ENCODE measurements at regions not wholly inside any gene's neighbourhood (a gene's known extent, or its start where the extent isn't known, plus 50 kb on each side); places are given as distances from the start of the nearest gene placed in this dataset.
"Not testable (repeated sequence)": the region's sequence is repeated elsewhere in the genome, so short reads cannot be mapped to it uniquely, and the experiment has no call there.

DNA sequence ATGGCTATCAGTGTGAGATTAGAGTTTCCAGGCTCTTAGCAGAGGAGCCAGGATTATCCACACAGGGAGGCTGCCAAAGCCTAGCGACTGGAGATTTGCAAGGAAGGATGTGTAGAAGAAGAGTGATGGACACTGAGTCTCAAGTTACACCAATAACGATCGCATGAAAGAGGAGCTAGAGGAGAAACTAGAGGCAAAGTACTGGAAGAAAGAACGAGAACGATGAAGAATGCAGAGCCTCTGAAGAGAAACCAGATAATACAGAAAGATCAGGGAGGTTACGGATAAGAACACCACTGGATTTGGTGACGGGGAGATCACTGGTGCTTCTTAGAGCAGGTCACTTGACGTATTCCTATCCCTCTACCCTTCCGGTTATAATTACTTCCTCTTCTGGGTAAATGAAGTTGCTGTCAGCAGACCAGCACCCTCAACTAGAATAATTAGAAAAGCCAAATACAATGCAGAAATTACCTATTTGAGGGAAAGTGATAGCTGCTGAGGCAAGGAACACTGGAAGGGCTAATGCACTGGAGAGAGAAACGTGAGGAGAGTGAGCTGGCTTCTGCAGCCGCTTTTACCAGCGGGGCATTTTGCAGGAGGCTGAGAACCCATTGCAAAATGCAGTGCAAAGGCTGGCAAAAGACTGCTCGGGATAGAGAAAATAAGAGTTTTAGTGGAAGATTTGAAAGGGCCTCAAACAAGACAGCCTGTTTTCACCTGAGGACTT lies 93.1 kb upstream of the HIF1A start:
- intact Hi-C loops (cut with micrococcal nuclease): no loop called here

DNA sequence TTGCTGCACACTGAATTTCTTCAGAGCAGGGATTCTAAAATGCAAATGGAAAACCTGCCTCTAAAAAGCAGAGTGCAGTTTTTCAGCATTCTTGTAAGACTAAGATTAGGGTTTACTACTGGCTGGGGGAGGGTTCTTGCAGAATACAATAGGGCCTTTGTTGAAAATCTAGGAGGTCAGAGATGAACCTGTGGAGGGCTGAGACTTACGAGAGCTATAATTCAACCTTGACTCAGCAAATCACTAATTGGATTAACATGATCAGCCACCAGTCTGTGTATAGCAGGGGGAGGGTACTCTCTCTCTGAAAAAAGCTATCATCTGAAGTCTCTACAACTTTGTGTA lies 92.6 kb upstream of the HIF1A start:
- intact Hi-C loops (cut with micrococcal nuclease): no loop called here

DNA sequence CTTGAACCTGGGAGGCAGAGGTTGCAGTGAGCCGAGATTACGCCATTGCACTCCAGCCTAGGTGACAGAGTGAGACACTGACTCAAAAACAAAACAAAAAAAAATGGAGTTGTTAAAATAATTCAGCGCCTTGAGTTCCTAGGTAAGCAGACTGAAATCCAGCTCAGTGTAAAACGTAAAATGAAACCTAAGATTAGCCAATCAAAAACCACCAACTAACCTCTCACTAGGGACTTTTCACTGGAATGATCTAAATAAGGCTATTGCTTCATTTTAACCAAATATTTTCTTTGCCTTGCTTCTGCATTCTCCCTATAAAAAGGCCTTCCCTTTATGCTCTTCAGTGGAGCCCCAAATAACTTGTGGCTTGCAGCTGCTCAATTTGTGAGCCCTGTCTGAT lies 91.6 kb upstream of the HIF1A start:
- intact Hi-C loops (cut with micrococcal nuclease): no loop called here

DNA sequence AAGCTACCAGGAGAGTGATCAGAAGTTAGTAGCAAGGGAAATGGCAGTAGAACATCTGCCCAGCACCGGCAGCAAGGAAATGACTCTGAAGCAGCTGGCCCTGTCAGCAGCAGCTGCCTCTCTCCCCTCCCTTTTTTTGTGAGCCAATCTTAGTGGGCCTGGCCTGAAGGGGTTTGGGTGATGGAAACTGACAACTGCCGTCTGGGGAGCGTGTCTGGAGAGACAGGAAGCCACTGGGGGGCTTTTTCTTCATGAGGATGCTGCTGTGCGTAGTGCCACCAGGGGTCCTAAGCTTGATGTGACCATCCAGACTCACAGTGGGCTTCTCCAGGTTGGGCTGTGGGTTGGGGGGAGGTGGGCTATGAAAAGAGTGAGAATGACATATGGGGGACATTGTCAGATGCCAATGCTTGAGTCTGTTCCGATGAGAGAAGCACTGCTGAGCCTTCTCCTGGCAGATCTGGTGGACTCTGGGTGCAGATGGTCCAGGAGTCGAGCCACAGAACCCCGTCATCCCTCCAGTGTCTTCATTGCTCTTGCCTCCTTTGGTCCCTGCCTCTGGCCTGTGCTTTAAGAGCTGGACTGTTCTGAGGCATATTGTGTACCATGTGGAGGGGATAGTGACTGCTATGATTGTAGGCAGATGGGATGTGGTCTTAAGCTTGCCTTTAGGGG lies 87.6 kb upstream of the HIF1A start:
- intact Hi-C loops (cut with micrococcal nuclease): no loop called here

DNA sequence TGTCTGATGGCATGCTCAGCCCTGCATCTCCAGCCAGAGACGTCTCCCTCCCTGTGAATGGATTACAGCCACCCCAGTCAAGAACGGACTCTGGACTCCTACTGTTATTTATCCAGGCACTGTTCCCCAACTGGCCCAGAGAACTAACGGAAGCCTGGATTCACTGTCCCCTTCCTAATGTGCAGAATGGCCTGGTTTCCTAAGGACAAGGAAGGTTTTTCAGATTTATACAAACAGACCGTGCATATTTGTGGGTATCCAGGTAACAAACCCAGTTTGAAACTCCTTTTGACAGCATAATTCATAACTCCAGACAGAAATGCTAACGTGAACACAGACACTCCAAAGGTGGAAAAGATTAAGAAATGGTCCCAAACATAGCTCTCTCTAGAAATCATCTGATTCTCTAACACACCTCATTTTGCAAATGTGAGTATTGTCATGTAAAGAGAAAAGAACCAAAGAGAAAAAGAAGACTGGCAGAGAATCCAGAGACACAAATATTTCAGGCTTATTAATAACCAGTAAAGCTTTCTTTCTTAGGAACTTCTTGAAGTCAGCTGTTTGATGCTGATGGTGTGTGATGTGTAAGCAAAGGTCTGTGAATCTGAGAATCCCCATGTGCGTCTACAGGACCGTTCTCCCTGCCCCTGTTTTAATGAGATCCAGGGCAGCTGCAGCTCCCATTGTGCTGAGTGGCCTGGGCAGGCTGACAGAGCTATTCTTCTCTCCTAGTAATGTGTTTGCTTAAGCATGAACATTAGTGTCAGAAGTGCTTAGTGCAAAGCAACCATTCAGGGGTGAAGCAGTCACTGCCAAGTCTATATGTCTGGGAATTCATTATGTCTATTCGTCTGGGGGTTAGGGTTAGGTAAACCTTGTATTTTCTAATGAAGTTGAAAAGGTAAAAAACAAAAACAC lies 86.8 kb upstream of the HIF1A start:
- intact Hi-C loops (cut with micrococcal nuclease): no loop called here

DNA sequence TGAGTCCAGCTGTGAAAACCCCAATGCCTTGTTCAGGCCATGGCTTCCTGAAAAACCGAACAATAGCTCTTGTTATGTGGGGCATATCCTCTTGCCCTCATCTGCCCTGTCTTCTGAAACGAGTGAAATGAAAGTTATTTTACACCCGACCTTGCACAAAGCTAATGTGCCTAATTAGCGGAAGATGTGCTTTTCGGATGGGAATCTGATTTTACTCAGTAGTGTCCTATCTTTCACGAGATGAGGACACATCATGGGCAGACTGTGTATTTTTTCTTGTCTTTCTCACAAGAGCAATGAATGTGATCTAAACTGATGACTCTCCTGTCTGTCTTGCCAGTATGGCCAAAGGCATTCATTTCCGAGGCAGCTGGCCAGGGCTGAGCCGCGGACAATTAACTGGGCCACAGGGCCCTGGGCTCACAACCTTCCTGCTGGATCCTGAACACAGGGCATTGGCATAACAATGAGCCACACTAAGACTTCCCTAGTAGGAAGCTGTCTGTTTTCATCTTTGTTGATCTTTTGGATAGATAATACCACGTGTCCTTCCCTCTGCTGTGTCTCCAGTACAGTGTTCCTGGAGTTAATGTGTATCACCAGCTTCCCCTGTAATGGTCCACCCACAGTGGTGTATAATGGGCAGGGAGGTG lies 86.0 kb upstream of the HIF1A start:
- intact Hi-C loops (cut with micrococcal nuclease): no loop called here

DNA sequence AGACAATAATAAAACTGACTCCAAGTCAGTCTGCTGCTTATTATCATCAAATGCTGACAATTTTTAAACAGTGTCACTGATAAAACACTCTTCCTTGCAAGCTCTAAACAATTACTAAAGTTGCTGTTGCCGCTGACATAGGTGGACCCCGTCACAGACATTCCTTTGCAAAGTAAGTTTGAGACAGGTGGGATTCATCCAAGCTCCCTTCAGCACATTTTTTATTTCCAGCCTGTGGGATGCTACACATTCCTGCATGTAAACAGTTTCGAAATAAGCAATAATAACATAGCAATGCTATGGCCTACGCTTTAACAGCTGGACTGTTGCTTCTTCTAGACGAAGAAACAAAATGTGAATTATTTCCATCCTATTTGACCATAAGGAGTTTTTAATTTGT lies 85.4 kb upstream of the HIF1A start:
- intact Hi-C loops (cut with micrococcal nuclease): no loop called here

DNA sequence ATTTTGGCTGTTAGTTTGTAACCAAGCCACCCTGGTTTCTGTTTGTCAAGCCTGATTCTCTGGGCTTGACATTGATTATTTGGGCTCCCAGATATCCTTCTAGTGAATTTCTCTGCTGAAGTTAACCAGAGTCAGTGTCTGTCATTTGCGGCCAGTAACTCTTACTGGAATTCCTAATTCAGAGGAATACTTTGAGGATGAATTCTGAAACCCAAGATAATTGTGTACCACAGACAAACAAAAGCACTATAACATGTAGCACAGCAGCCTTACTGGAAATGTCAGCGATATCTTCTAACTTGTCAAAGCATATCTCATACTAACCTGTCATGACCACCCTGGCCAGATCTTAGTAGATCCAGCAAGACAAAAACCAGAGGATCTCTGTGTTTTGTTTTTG lies 84.4 kb upstream of the HIF1A start:
- intact Hi-C loops (cut with micrococcal nuclease): no loop called here

DNA sequence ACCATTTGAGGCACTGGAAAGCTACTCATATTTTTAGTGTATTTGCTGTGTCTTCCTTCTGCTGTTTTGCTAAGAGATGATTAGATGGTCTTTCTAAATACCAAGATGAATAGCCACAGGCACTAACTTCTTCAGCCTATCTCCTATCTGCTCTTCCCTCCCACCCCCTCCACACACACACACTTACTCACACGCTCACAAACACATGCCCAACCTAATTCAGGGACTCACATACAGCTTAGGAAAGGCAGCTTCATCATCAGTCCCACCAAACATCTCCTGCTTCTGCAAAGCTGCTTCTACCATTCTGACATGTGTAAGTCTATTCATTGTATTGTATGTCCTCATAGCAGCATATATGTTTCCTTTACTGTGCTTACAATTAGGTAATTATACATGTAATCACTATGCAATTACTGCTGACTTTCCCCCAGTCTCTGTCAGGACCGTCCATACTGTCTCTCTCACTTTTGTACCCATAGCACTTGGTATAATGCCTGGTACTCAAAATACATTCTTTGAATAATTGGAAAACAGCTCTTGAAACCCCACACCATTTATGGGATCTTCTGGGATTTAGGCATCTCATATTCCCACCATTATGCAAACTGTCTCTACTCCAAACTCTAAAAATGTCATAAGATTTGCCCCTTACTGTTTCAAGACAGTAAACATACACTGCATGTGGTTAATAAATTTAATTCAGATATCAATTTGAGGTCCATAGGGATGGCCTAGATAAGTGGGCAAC lies 83.3 kb upstream of the HIF1A start:
- intact Hi-C loops (cut with micrococcal nuclease): no loop called here

DNA sequence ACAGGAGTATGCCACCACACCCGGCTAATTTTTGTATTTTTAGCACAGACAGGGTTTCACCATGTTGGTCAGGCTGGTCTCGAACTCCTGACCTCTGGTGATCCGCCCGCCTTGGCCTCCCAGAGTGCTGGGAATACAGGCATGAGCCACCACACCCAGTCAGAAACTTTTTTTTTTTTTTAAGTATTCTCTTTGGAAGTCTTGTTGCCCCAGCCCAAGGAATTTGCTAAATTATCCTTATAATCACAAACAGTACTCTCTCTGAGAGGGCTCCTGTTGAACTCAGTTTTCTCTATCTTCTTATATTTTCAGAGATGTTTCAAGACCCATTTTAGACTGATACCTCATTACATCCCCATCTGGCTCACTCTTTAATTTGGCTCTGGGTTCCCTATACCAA lies 82.3 kb upstream of the HIF1A start:
- intact Hi-C loops (cut with micrococcal nuclease): not testable (repeated sequence)

DNA sequence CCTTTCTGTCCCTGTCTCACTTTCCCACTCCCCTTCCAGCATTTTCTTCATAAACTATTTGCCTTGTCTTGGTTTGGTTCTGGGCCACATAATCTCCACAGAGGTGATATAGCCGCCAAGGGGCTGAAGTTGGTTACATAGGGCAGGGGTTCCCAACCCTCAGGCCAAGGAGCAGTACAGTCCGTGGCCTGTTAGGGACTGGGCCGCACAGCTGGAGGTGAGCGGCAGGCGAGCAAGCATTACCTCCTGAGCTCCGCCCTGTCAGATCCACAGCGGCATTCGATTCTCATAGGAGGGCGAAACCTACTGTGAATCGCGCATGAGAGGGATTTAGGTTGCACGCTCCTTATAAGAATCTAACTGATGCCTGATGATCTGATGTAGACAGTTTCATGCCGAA lies 80.6 kb upstream of the HIF1A start:
- intact Hi-C loops (cut with micrococcal nuclease): no loop called here

DNA sequence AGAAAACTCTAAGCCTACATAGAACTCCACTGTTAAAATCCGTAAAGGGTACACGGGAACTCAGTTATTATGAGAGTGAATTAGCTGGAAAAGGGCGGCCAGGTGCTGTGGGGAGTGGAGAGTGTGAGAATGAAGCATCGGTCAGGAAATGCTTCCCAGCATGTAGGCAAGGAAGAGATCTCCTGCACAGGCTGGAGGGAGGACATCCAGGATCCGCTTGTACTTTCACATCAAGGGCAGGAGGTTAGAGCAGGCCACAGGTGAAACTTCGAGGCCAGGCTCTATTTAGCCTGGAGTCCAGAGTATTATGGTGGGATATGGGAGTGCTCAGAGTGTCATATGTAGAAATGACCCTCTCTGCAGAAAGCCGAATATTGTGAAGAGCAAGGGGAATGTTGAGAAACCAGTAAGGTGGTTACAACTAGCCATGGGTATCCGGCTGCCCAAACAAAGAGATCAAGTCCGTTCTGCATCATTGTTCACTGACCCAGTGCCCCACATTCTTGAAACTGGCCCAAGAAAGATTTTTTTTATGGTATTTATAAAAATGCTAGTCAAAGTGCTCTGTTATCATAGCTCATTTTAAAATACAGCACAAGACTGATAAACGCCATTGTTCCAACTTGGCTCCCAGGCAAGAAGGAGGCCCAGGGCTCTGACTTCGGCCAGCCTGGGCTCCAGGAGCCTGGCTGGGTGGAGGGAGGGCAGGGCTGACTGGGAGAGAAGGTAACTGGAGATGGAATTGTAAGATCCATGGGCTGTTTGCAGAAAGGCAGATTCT lies 79.4 kb upstream of the HIF1A start:
- intact Hi-C loops (cut with micrococcal nuclease): no loop called here

DNA sequence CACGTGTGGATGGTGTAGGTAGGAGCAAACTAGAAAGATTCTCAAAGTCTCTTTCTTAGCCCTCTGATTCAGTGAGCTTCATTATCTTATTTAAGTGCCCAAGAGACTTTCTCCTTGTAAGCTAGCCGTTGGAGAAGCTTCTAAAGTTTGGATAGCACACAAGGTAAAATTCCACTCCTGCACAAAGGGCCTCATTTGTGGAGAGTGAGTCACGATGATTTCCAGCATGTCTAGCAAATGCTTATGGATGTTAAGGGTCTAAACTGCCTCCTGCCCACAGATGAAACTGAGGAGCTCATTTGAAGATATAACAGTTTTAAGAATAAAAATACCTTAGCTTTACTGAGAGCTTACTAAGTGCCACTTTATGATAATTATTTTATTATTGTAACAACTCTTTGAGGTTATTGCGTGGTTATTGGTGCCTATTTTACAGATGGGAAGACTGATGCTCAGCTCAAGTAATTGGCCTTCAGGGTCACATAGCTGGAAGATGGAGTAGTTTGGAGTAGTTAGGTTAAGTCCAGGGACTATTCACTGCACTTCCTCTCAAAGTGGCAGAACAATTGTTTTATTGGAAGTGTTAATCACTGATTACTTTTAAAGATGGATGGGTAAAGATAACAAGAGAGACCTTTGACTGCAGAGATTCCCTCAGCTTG lies 78.7 kb upstream of the HIF1A start:
- intact Hi-C loops (cut with micrococcal nuclease): no loop called here

DNA sequence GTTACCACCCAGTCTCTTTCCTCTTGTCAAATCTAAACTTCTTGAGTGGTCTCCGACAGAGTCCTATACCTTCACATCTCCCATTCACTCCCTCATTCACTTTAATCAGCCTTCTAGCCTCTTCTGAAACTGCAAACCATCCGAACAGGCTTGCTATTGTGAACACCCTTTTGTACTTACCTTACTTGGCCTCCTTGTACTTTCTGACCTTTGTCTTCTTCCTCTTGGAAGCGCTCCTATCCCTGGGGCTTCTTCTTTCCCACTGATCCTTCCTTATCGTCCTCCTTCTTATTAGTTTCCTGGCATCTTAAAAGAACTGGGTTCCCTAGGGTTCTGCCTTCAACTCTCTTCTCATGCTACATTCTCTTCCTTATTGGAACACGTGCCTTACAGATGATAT lies 76.9 kb upstream of the HIF1A start:
- intact Hi-C loops (cut with micrococcal nuclease): no loop called here

DNA sequence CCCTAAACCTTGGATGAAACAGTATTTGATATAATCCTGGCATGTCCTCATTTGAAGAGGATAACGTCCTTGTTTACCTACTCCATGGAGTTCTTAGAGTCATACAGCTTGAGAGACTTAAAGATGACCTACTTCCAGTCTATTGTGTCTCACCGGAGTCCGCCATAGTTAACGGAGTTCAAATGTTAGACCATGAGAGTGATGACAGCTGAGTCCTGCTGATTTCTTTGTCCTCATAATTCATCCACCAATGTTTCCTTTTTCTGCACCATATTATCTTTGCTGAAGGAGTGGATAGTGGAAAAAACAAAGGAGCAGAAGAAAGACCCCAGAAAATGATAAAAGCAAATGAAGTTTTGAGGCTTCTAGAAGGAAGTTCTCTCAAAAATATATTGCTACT lies 75.8 kb upstream of the HIF1A start:
- intact Hi-C loops (cut with micrococcal nuclease): no loop called here

DNA sequence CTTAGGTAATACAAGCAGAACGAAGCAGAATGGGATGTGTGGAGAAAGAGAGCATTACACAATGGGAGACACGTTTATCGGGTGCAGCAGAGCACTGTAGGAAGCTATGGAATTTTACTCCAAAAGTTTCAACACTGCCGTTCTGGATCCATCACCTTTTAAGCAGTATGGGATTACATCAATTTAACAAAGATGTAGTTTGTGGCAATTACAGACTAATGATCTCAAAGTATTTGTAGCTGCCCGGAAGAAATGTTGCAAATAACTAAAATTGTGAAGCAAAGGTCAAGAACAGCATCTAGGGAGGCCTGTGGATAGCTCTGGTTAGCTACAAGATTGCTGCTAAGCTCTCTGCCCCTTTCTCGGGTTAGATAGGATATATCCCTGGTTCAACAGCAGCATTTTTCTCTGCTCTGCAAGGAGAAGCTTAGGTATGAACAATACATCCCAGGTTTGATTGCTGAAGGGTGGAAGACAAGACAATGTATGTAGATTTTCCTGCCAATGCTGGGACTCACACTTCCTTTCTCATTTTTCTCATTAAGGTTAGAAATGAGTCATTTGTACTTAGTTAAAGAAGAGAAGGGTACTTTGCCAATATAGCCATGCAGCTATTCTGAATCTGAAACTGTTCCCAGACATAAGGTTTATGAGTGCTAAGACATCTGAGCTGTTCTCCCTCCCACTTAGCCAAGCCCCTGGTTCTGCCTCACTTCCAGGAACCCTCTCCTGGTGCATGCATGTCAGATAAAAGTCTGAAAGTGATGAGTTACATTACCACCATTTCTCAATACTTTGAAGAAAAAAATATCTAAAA lies 75.0 kb upstream of the HIF1A start:
- intact Hi-C loops (cut with micrococcal nuclease): loop anchor here (2.0 kb wide), 2 partner anchors 22 to 40 kb away; no protein-coding TSS in a partner anchor

DNA sequence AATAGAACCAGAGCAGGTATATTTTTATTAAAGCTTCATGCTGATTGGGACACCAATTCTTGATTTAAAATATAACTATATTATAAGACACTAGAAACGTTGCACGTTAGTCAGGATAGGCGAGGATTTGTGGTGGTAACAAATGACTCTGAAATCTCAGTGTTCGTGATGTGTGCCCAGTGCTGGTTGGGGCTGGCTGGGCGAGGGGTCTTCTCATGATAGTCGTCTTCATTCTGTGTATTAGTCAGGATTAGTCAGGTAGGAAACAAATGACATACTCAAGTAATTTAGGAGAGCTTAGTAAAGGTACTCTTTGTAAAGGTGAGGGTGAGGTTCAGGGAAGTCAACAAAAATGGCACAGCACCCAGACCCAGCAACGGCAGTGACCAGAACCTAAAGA lies 73.9 kb upstream of the HIF1A start:
- intact Hi-C loops (cut with micrococcal nuclease): loop anchor here (2.0 kb wide), 2 partner anchors 23 to 39 kb away; no protein-coding TSS in a partner anchor

DNA sequence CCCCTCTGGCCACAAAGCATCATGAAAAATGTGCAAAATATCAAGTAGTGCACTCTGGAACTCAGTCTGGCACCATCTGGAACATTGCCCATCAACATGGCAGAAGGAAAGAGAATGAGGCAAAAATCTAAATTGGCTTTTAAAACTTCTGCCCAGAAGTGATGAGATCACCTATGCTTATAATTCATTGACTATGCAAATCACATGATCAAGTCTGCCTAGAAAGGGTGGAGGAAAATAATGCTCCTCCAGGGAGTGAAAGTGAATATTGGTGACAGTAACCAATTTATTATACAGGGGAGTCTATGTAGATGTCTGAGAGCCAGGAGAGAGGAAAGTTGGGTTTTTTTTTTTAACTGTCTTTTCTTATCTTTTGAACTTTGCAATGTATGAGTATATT lies 73.3 kb upstream of the HIF1A start:
- intact Hi-C loops (cut with micrococcal nuclease): loop anchor here (2.0 kb wide), 1 partner anchor 73 kb away; the partner anchor contains the start of gene HIF1A

DNA sequence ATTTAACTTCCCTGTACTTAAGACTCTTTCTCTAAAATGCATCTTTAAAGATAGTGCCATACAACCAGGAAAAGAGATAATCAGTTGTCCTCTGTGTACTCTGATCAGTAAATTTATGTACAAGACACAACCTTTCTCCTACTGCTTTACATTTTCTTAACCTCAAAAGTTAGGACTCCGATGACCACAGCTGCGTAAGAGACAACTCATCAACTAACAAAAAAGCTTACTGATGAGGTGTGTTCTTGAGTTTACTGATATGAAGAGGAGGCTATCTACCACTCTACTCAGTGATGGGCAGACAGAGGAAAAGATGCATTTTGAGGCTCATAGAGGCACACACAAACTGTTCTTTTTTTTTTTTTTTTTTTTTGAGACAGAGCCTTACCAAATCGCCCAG lies 71.4 kb upstream of the HIF1A start:
- intact Hi-C loops (cut with micrococcal nuclease): loop anchor here (2.0 kb wide), 1 partner anchor 71 kb away; the partner anchor contains the start of gene HIF1A
